Smooth muscle cell (in vitro differentiated cells): ENCODE measurements at regions not wholly inside any gene's neighbourhood (a gene's known extent, or its start where the extent isn't known, plus 50 kb on each side); places are given as distances from the start of the nearest gene placed in this dataset.

Experiments used
- DNase-seq: peaks from one replicate; lab custom pipeline; 2025; ENCODE audit not compliant: unreplicated experiment; lab: John Stamatoyannopoulos, UW
- H2AFZ ChIP-seq: fragments of 200-600 bp; sonication (generic); 2 replicates; pipeline ENCODE4 v1.6.0; 2016; ENCODE audit warnings: antibody characterized with exemption, low read depth, mild to moderate bottlenecking
- H3F3A ChIP-seq: fragments of 200-600 bp; sonication (generic); 2 replicates; pipeline ENCODE4 v1.6.0; 2017; ENCODE audit warnings: antibody characterized with exemption, low read depth
- H3K27ac ChIP-seq: fragments of 200-600 bp; sonication (generic); 2 replicates; pipeline ENCODE4 v1.5.1; 2016; ENCODE audit warnings: low read depth, mild to moderate bottlenecking
- H3K27me3 ChIP-seq: fragments of 200-600 bp; sonication (generic); 2 replicates; pipeline ENCODE4 v1.6.1; 2016; ENCODE audit warnings: low read depth, mild to moderate bottlenecking
- H3K36me3 ChIP-seq: fragments of 200-600 bp; sonication (generic); 2 replicates; pipeline ENCODE4 v1.5.1; 2016; ENCODE audit warnings: low read depth
- H3K4me1 ChIP-seq: fragments of 200-600 bp; sonication (generic); 2 replicates; pipeline ENCODE4 v1.5.1; 2016; ENCODE audit warnings: low read depth
- H3K4me2 ChIP-seq: fragments of 200-600 bp; sonication (generic); 2 replicates; pipeline ENCODE4 v1.6.0; 2016; ENCODE audit warnings: mild to moderate bottlenecking
- H3K4me3 ChIP-seq: fragments of 200-600 bp; sonication (generic); 2 replicates; pipeline ENCODE4 v1.5.1; 2016; ENCODE audit warnings: mild to moderate bottlenecking
- H3K79me2 ChIP-seq: fragments of 200-600 bp; sonication (generic); 2 replicates; pipeline ENCODE4 v1.6.0; 2016; ENCODE audit warnings: low read depth, mild to moderate bottlenecking
- H3K9ac ChIP-seq: fragments of 200-600 bp; sonication (generic); 2 replicates; pipeline ENCODE4 v1.6.0; 2016; ENCODE audit warnings: low read depth
- H3K9me3 ChIP-seq: fragments of 200-600 bp; sonication (generic); replicated peaks from 2 replicates; pipeline ENCODE4 v1.5.1; 2016; ENCODE audit warnings: low read depth
- H4K20me1 ChIP-seq: fragments of 200-600 bp; sonication (generic); 2 replicates; pipeline ENCODE4 v1.6.0; 2016; ENCODE audit warnings: low read depth
- WGBS: methylation state at CpG from one replicate; pipeline ENCODE4 v1.1.7; 2016; ENCODE audit warnings: low lambda C conversion rate; 5-methylcytosine and 5-hydroxymethylcytosine counted together
- TF ChIP-seq, protein P1 (sequence below): fragments of 200-600 bp; sonication (generic); IDR thresholded peaks from 2 replicates; pipeline ENCODE4 v1.5.1; 2017; ENCODE audit warnings: borderline replicate concordance, mild to moderate bottlenecking, antibody characterized with exemption; ENCODE audit not compliant: insufficient read depth, poor library complexity, severe bottlenecking

DNA sequence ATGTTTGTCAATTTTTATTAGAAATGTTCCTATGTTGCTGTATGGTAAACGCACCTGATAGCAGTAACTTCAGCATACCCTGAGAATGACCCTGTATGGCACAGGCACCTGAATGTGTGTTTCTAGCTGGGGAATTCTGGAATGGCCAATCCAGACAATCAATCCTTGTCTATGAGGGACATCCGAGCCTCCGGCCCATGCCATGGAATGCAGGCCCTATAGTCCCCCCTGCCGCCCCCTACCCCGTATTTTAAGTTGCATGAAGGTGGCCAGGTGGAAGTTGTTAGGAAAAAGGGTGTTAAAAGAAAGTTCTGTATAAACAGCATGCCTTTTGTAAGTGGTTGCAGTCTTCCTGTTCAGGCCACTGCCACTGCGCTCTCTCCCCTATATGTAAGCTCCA lies 595.9 kb downstream of the DSC3 start:
- Histone ChIP-seq H3K27me3 (no peaks in the 10 kb centered on the region), H2AFZ (no peak overlapping the region), H3K4me2 (no peak overlapping the region), H3K27ac (no peak overlapping the region), H3K4me1 (no peaks in the 10 kb centered on the region), H3K79me2 (no peaks in the 10 kb centered on the region), H3K9me3 (no peaks in the 10 kb centered on the region), H3K4me3 (no peak overlapping the region), H4K20me1 (no peaks in the 10 kb centered on the region), H3K36me3 (no peaks in the 10 kb centered on the region), H3K9ac (no peak overlapping the region), H3F3A (no peaks in the 10 kb centered on the region)
- TF ChIP-seq, protein P1, sequence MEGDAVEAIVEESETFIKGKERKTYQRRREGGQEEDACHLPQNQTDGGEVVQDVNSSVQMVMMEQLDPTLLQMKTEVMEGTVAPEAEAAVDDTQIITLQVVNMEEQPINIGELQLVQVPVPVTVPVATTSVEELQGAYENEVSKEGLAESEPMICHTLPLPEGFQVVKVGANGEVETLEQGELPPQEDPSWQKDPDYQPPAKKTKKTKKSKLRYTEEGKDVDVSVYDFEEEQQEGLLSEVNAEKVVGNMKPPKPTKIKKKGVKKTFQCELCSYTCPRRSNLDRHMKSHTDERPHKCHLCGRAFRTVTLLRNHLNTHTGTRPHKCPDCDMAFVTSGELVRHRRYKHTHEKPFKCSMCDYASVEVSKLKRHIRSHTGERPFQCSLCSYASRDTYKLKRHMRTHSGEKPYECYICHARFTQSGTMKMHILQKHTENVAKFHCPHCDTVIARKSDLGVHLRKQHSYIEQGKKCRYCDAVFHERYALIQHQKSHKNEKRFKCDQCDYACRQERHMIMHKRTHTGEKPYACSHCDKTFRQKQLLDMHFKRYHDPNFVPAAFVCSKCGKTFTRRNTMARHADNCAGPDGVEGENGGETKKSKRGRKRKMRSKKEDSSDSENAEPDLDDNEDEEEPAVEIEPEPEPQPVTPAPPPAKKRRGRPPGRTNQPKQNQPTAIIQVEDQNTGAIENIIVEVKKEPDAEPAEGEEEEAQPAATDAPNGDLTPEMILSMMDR: no peak
- WGBS: 79% methylated on average over 6 of the region's 6 CpGs
- no peak for DNase-seq

DNA sequence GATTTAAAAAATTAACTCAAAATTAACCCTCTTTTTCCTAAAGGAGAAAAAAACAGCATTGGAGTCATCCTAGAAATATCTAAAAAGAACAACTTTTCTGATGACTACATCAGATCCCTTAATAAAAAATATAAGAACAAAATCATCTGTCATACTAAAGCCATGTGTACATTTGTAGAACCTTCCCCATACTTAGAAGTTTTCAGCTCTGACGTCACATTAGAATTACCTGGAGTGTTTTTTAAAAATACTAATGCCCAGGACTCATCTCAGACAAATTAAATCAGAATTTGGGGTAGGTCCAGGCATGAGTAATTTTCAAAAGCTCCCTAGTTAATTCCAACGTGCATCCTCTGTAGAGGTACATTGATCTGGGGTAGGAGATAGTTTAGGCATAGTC lies 598.0 kb downstream of the DSC3 start:
- TF ChIP-seq, protein P1: no peak
- Histone ChIP-seq H3F3A (no peaks in the 10 kb centered on the region), H3K4me2 (no peak overlapping the region), H3K36me3 (no peaks in the 10 kb centered on the region), H3K9me3 (no peaks in the 10 kb centered on the region), H3K27ac (no peak overlapping the region), H3K9ac (no peak overlapping the region), H4K20me1 (no peaks in the 10 kb centered on the region), H3K79me2 (no peaks in the 10 kb centered on the region), H3K4me1 (no peaks in the 10 kb centered on the region), H3K4me3 (no peak overlapping the region), H3K27me3 (no peaks in the 10 kb centered on the region), H2AFZ (no peak overlapping the region)
- no peak for DNase-seq
- 92% methylated on average over 2 of the region's 2 CpGs for WGBS

DNA sequence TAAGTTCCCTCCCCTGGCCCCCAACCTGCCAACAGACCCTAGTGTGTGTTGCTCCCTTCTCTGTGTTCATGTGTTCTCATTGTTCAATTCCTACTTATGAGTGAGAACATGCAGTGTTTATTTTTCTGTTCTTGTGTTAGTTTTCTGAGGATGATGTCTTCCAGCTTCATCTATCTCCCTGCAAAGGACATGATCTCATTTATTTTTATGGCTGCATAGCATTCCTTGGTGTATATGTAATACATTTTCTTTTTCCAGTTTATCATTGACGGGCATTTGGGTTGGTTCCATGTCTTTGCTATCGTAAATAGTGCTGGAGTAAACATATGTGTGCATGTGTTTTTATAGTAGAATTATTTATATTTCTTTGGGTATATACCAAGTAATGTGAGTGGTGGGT lies 602.2 kb downstream of the DSC3 start:
- H3K4me3 ChIP-seq: no peak overlapping the region

DNA sequence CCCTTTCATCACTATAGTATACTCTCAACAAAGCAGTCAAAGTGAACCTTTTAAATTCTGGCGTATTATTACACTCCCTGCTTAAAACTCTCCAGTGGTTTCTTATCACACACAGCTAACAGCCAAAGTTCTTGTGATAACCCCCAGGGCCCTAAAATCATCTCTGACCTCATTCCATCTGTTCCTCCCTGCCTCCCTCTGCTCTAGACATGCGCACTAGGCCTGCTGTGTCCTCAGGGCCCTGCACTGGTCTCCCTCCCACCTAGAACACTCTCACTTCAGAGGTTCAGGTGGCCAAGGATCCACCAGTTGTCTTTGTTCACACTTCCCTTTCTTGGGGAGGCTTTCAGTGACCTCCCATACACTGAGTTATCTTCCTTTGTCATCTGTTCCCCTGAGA lies 603.4 kb downstream of the DSC3 start:
- H3K27me3 ChIP-seq: no peaks in the 10 kb centered on the region
- no peak overlapping the region for H3K4me2 ChIP-seq
- TF ChIP-seq, protein P1: no peak
- H3K4me1 ChIP-seq: no peaks in the 10 kb centered on the region
- no peak overlapping the region for H3K27ac ChIP-seq
- H3K79me2 ChIP-seq: no peaks in the 10 kb centered on the region
- H3K4me3 ChIP-seq: no peak overlapping the region
- 82% methylated on average over 2 of the region's 2 CpGs for WGBS
- no peak overlapping the region for H2AFZ ChIP-seq
- no peak for DNase-seq
- no peaks in the 10 kb centered on the region for H3F3A ChIP-seq
- H3K36me3 ChIP-seq: no peaks in the 10 kb centered on the region
- no peak overlapping the region for H3K9ac ChIP-seq
- no peaks in the 10 kb centered on the region for H3K9me3 ChIP-seq
- no peaks in the 10 kb centered on the region for H4K20me1 ChIP-seq

More for the DNA sequence above, 602.2 kb downstream of the DSC3 start:
- no peak for DNase-seq
- no peak overlapping the region for H3K27ac ChIP-seq
- no peaks in the 10 kb centered on the region for H3K4me1 ChIP-seq
- TF ChIP-seq, protein P1: no peak
- H3K4me2 ChIP-seq: no peak overlapping the region
- no peak overlapping the region for H2AFZ ChIP-seq
- no peak overlapping the region for H3K9ac ChIP-seq
- 53% methylated on average over 2 of the region's 2 CpGs for WGBS
- H4K20me1 ChIP-seq: no peaks in the 10 kb centered on the region
- no peaks in the 10 kb centered on the region for H3F3A ChIP-seq
- H3K27me3 ChIP-seq: no peaks in the 10 kb centered on the region
- H3K9me3 ChIP-seq: no peaks in the 10 kb centered on the region
- H3K36me3 ChIP-seq: no peaks in the 10 kb centered on the region
- no peaks in the 10 kb centered on the region for H3K79me2 ChIP-seq
